Upper lobe of left lung (tissue), 6 donors: ENCODE measurements at regions not wholly inside any gene's neighbourhood (a gene's known extent, or its start where the extent isn't known, plus 50 kb on each side); places are given as distances from the start of the nearest gene placed in this dataset.
A peak's percentile ranks its signal among the peaks of the same experiment; 100 is the strongest.
"Not testable (repeated sequence)": the region's sequence is repeated elsewhere in the genome, so short reads cannot be mapped to it uniquely, and the experiment has no call there.

ENCODE experiments used
- ATAC-seq, 2 donors: fragments of 200-7000 bp; cut with Tn5 transposase; one replicate each; pipeline ENCODE4 v1.9.1; 2022; ENCODE audit warnings: mild to moderate bottlenecking in 2 of 2, moderate library complexity in 2 of 2; ENCODE audit not compliant: low FRiP score in 2 of 2
- DNase-seq, 2 donors: peaks; one replicate each; pipeline ENCODE4 v3.0.0-alpha.2; 2019 to 2020
- H3K27ac ChIP-seq, 4 donors: fragments of 200-600 bp; sonication (generic); one replicate each; pipeline ENCODE4 v1.5.1; 2016 to 2019
- H3K27me3 ChIP-seq, 4 donors: fragments of 200-600 bp; sonication (generic); one replicate each; pipeline ENCODE4 v1.5.1; 2017 to 2019
- H3K36me3 ChIP-seq, 4 donors: fragments of 200-600 bp; sonication (generic); one replicate each; pipeline ENCODE4 v1.5.1; 2016 to 2019
- H3K4me1 ChIP-seq, 4 donors: fragments of 200-600 bp; sonication (generic); one replicate each; pipeline ENCODE4 v1.5.1; 2018 to 2019
- H3K4me3 ChIP-seq, 4 donors: fragments of 200-600 bp; sonication (generic); one replicate each; pipeline ENCODE4 v1.5.1; 2017 to 2019; ENCODE audit warnings: mild to moderate bottlenecking in 2 of 4, moderate library complexity in 1 of 4
- H3K9me3 ChIP-seq, 4 donors: fragments of 200-600 bp; sonication (generic); one replicate each; pipeline ENCODE4 v1.5.1; 2018 to 2019
- CTCF ChIP-seq, 6 experiments: fragments of 450-650 bp in 4 of 6; fragments of 200-600 bp in 2 of 6; sonication (generic) in 2 of 6; IDR thresholded peaks; one replicate each; pipeline ENCODE4 v1.5.1; 2016 to 2019; ENCODE audit warnings: antibody characterized with exemption in 6 of 6
- EP300 ChIP-seq, 4 donors: sonication (generic); formaldehyde crosslinking; IDR thresholded peaks; one replicate each; pipeline ENCODE4 v1.5.1; 2017; ENCODE audit warnings: antibody characterized with exemption in 4 of 4, control low read depth in 2 of 4
- POLR2A ChIP-seq, 4 donors: fragments of 450-650 bp; IDR thresholded peaks; one replicate each; pipeline ENCODE4 v1.5.1; 2016 to 2017; ENCODE audit warnings: antibody characterized with exemption in 4 of 4, mild to moderate bottlenecking in 2 of 4
- POLR2AphosphoS5 ChIP-seq, 2 donors: sonication (generic); formaldehyde crosslinking; IDR thresholded peaks; one replicate each; pipeline ENCODE4 v1.5.1; 2017; ENCODE audit warnings: antibody characterized with exemption in 2 of 2
- WGBS, 2 donors: methylation state at CpG; one replicate each; pipeline ENCODE4 v1.1.5; 2017 to 2018; 5-methylcytosine and 5-hydroxymethylcytosine counted together
- donor health status: DM: no; HTN: no; CAD: no; lungs with moderate emphysema.
- donor health status: DM: no; HTN: yes; CAD: no; lungs with severe emphysema.

GRCh38 chr1:175265091-175265490, 72.5 kb upstream of the KIAA0040 start:
- Histone ChIP-seq H3K4me3 (no peak overlapping the region), H3K27ac (no peak overlapping the region), H3K9me3 (no peaks in the 10 kb centered on the region), H3K36me3 (no peaks in the 10 kb centered on the region), H3K27me3 (no peaks in the 10 kb centered on the region), H3K4me1 (peaks cover 0 to 6% (median 2%) of the 10 kb centered on the region in 4 donors)
- ATAC-seq (no peak), DNase-seq (no peak)
- WGBS, 2 donors, result 89 to 97% methylated on average over 2 of the region's 2 CpGs
- TF ChIP-seq CTCF (IDR thresholded peaks at IDR 0.05) (no peak), POLR2A (IDR thresholded peaks at IDR 0.05) (no peak), POLR2AphosphoS5 (IDR thresholded peaks at IDR 0.05) (no peak), EP300 (IDR thresholded peaks at IDR 0.05) (no peak)

- TF ChIP-seq CTCF (IDR thresholded peaks at IDR 0.05) (no peak), POLR2AphosphoS5 (IDR thresholded peaks at IDR 0.05) (no peak), POLR2A (IDR thresholded peaks at IDR 0.05) (no peak), EP300 (IDR thresholded peaks at IDR 0.05) (no peak)
- Histone ChIP-seq H3K36me3 (no peaks in the 10 kb centered on the region), H3K9me3 (no peaks in the 10 kb centered on the region), H3K4me3 (no peak overlapping the region), H3K27ac (no peak overlapping the region), H3K4me1 (peaks cover 0 to 3% (median 0%) of the 10 kb centered on the region in 4 donors), H3K27me3 (no peaks in the 10 kb centered on the region)
- no peak for DNase-seq
- no peak for ATAC-seq
- 82 to 89% methylated on average over 1 of the region's 1 CpG for whole genome bisulfite sequencing, 2 donors
Observed at GRCh38 chr1:175262621-175263020, 70.0 kb upstream of the KIAA0040 start.

GRCh38 chr1:175256246-175256645, 63.7 kb upstream of the KIAA0040 start:
- not testable (repeated sequence) for ATAC-seq, H3K27me3 ChIP-seq, H3K36me3 ChIP-seq, H3K27ac ChIP-seq, H3K9me3 ChIP-seq, H3K4me3 ChIP-seq, DNase-seq, H3K4me1 ChIP-seq
- 75 to 98% methylated on average over 3 of the region's 3 CpGs for WGBS, 2 donors

GRCh38 chr1:175254190-175254589, 61.6 kb upstream of the KIAA0040 start:
- WGBS, 2 donors, result 72 to 92% methylated on average over 1 of the region's 1 CpG
- H3K4me1 ChIP-seq, result no peaks in the 10 kb centered on the region
- H3K4me3 ChIP-seq, result no peak overlapping the region
- no peak overlapping the region for H3K27ac ChIP-seq
- TF ChIP-seq POLR2A (IDR thresholded peaks at IDR 0.05) (no peak), POLR2AphosphoS5 (IDR thresholded peaks at IDR 0.05) (no peak), EP300 (IDR thresholded peaks at IDR 0.05) (no peak), CTCF (IDR thresholded peaks at IDR 0.05) (no peak)
- no peak for DNase-seq
- no peaks in the 10 kb centered on the region for H3K27me3 ChIP-seq
- no peaks in the 10 kb centered on the region for H3K9me3 ChIP-seq
- no peak for ATAC-seq
- no peaks in the 10 kb centered on the region for H3K36me3 ChIP-seq

- Histone ChIP-seq H3K4me1 (no peaks in the 10 kb centered on the region), H3K27ac (no peak overlapping the region), H3K9me3 (no peaks in the 10 kb centered on the region), H3K4me3 (no peak overlapping the region), H3K36me3 (no peaks in the 10 kb centered on the region), H3K27me3 (no peaks in the 10 kb centered on the region)
- no peak for ATAC-seq
- no peak for DNase-seq
- 86 to 88% methylated on average over 2 of the region's 2 CpGs for WGBS, 2 donors
- no peak for TF ChIP-seq POLR2A (IDR thresholded peaks at IDR 0.05)
Observed at GRCh38 chr1:175252561-175252960, 60.0 kb upstream of the KIAA0040 start.

- TF ChIP-seq EP300 (IDR thresholded peaks at IDR 0.05), result no peak
- TF ChIP-seq POLR2AphosphoS5 (IDR thresholded peaks at IDR 0.05), result peak; percentile 31 to 32
- no peak for TF ChIP-seq CTCF (IDR thresholded peaks at IDR 0.05)
- no peak for TF ChIP-seq POLR2A (IDR thresholded peaks at IDR 0.05)
- peak in 1 of 2 donors; percentile 47 for ATAC-seq
- Histone ChIP-seq H3K27ac (no peak overlapping the region), H3K27me3 (no peaks in the 10 kb centered on the region), H3K9me3 (peaks cover 0 to 5% (median 0%) of the 10 kb centered on the region in 4 donors), H3K36me3 (no peaks in the 10 kb centered on the region), H3K4me3 (no peak overlapping the region), H3K4me1 (no peaks in the 10 kb centered on the region)
- no peak for DNase-seq
Observed at GRCh38 chr1:175250027-175250426, 57.5 kb upstream of the KIAA0040 start.

- not testable (repeated sequence) for H3K27me3 ChIP-seq, DNase-seq, H3K27ac ChIP-seq, H3K4me1 ChIP-seq, H3K36me3 ChIP-seq, H3K4me3 ChIP-seq, ATAC-seq
- WGBS, 2 donors, result 45 to 49% methylated on average over 3 of the region's 3 CpGs
- peaks cover 0 to 14% (median 6%) of the 10 kb centered on the region in 4 donors for H3K9me3 ChIP-seq
Observed at GRCh38 chr1:175248036-175248435, 55.5 kb upstream of the KIAA0040 start.

GRCh38 chr1:175247056-175247455, 54.5 kb upstream of the KIAA0040 start:
- not testable (repeated sequence) for H3K4me3 ChIP-seq, H3K27ac ChIP-seq, H3K4me1 ChIP-seq, H3K36me3 ChIP-seq, H3K27me3 ChIP-seq, ATAC-seq, DNase-seq
- 96 to 98% methylated on average over 5 of the region's 5 CpGs for WGBS, 2 donors
- H3K9me3 ChIP-seq, result peaks cover 0 to 14% (median 6%) of the 10 kb centered on the region in 4 donors
